LNCaP clone FGC (cell line): ENCODE measurements at regions not wholly inside any gene's neighbourhood (a gene's known extent, or its start where the extent isn't known, plus 50 kb on each side); places are given as distances from the start of the nearest gene placed in this dataset.

Experiments used
- DNase-seq: peaks from one replicate; pipeline ENCODE4 v3.0.0-alpha.2; 2011; ENCODE audit warnings: low read depth
- H3K4me3 ChIP-seq: 2 replicates; pipeline ENCODE4 v1.5.1; 2011; ENCODE audit warnings: mild to moderate bottlenecking, low read depth, low read length, control low read depth
- CTCF ChIP-seq: IDR thresholded peaks from 2 replicates; pipeline ENCODE4 v1.5.1; 2012; ENCODE audit warnings: mild to moderate bottlenecking; ENCODE audit not compliant: control insufficient read depth, insufficient read depth; ENCODE audit errors: extremely low read depth

DNA sequence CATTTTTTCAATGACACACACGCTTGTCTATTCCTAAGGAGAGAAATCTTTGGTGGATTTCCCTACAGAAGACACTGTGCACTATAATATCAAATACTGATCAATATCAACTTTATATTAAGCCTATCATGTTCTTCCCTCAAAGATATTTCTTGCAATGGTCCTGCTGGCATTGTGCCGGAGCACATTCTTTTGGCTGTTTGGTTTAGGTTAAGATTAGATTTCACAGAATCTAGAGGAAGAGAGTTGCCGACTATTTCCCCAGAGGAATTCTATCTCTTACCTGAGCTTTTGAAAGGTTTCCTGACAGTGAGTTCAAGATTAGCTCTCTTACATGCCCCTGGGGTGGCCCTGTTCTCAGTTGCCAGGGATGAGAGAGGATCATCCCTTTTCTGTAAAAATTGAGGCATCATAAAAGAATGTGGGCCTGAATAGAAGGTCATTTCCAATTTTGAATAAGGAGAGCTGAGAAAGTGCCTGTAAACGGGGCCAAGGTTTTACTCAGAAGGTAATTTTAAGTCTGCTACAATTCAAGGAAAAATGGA is 180.6 kb upstream of the ARHGAP20 start:
- no peak for DNase-seq
- H3K4me3 ChIP-seq: no peak overlapping the region
- TF ChIP-seq CTCF: no peak

DNA sequence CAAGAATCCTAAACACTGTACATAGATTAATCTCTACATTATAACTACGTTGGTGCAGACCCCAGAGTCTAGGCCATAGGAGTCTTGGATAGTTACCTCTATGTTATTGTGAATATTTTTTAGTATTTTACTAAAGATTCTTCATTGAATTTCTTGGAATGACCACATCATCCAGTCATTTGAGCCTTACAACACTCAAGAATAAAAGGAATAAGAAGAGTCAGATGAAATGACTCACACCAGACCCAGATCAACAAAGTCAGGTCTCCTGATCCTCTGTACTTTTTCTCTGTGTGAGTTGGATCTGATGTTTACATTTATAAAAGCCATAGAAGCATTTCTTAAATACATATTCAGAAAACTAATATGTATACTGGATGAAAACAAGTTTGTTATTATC is 179.2 kb upstream of the ARHGAP20 start:
- no peak overlapping the region for H3K4me3 ChIP-seq
- TF ChIP-seq CTCF: no peak
- DNase-seq: no peak

DNA sequence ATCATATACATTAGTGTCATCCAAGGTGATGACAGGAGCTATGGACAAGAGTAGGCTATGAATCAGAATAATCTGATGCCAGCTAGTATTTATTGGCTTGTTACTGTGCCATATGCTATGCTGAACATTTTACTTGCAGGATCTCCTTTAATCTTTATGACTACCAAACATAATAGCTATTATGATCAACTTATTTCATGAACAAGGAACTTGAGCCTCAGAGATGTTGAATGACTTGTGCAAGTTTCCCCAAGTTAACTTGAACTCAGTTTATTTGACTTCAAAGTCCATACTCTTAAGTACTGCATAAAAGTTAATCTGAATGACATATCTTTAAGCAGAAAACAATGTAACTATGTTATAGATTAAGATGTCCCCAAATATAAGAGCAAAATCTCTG is 178.8 kb upstream of the ARHGAP20 start:
- TF ChIP-seq CTCF: no peak
- DNase-seq: no peak
- no peak overlapping the region for H3K4me3 ChIP-seq

- no peak overlapping the region for H3K4me3 ChIP-seq
- TF ChIP-seq CTCF: no peak
- DNase-seq: no peak
Observed at GRCh38 chr11:110886288-110886970, 174.2 kb upstream of the ARHGAP20 start.

- DNase-seq: no peak
- no peak overlapping the region for H3K4me3 ChIP-seq
- no peak for TF ChIP-seq CTCF
Observed at GRCh38 chr11:110883256-110883655, 171.0 kb upstream of the ARHGAP20 start.

DNA sequence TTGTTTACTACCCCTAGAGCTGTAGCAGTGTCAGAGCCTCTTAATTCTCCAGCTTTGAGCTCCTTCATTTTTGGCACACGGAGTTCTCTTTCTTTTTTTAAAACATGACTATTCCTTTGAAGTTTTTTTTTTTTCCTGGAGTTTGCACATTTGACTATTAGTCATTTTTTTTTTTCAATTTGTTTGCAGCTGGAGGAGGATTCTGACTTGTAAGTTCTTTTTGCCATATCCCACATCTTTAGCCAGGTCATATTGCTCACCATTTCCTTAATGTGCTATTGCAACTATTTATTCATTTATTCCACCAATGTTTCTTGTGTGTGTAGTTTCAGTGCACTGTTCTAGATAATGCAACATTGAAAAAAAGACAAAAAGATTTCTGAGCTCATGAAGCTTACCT is 166.3 kb upstream of the ARHGAP20 start:
- H3K4me3 ChIP-seq: no peak overlapping the region
- no peak for TF ChIP-seq CTCF
- no peak for DNase-seq
